GM12892 (cell line): ENCODE measurements at regions not wholly inside any gene's neighbourhood (a gene's known extent, or its start where the extent isn't known, plus 50 kb on each side); places are given as distances from the start of the nearest gene placed in this dataset.

Experiments
- DNase-seq: peaks from one replicate; pipeline ENCODE4 v3.0.0; 2011; ENCODE audit not compliant: insufficient read length
- FAIRE-seq: peaks from 2 replicates; lab custom pipeline; 2011; peaks lifted over from hg19 to GRCh38; lab: Jason Lieb, UNC
- POLR2A ChIP-seq: IDR thresholded peaks from 2 replicates; pipeline ENCODE4 v1.6.1; 2011; ENCODE audit warnings: low read depth, low read length, control low read depth
- POLR2AphosphoS5 ChIP-seq: IDR thresholded peaks from 2 replicates; pipeline ENCODE4 v1.6.1; 2011; ENCODE audit warnings: low read depth, low read length, control low read depth
- TAF1 ChIP-seq: IDR thresholded peaks from 2 replicates; pipeline ENCODE4 v1.6.1; 2011; ENCODE audit warnings: low read depth, mild to moderate bottlenecking, control low read depth, low read length, borderline replicate concordance

DNA sequence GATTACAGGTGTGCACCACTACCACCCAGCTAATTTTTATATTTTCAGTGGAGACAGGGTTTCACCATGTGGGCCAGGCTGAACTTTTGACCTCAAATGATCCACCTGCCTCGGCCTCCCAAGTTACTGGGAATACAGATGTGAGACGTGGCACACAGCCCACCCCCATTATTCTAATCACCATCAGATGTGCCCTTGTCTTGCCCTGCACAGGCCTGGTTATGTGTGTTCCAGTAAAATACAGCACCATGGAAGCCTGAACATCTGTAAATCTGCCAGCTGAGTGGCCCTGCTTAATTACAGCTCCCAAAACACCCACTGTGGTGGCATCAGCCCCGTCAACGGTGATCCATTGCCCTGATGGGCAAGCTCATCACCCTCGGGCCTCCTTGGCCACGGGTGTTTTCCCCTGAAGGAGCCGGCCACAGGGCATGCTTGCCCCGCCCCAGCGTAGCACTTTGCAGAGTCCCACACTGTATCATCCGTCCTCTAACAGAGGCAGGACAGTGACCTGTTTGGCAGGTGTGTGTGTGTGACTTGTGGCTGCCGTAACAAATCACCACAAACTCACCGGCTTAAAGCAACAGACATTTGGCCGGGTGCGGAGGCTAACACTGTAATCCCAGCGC, 74.5 kb downstream of the RBFOX3 start:
- FAIRE-seq (no peak), DNase-seq (no peak)
- TF ChIP-seq POLR2AphosphoS5 (no peak), TAF1 (no peak), POLR2A (no peak)

DNA sequence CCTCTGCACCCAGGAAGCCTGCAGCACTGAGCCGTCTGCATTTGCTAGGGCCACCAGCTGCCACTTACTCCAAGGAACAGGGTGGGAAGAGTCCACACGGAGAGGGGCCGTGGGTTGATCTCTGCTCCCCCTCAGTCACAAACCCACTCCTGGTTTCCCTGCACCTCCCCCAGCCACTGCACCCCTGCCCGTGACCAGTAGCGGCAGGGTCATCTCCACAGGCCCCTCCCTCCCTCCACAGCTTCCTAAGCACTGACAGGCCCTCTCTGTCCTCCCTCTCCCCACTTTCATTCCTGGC, 75.2 kb downstream of the RBFOX3 start:
- DNase-seq = no peak

DNA sequence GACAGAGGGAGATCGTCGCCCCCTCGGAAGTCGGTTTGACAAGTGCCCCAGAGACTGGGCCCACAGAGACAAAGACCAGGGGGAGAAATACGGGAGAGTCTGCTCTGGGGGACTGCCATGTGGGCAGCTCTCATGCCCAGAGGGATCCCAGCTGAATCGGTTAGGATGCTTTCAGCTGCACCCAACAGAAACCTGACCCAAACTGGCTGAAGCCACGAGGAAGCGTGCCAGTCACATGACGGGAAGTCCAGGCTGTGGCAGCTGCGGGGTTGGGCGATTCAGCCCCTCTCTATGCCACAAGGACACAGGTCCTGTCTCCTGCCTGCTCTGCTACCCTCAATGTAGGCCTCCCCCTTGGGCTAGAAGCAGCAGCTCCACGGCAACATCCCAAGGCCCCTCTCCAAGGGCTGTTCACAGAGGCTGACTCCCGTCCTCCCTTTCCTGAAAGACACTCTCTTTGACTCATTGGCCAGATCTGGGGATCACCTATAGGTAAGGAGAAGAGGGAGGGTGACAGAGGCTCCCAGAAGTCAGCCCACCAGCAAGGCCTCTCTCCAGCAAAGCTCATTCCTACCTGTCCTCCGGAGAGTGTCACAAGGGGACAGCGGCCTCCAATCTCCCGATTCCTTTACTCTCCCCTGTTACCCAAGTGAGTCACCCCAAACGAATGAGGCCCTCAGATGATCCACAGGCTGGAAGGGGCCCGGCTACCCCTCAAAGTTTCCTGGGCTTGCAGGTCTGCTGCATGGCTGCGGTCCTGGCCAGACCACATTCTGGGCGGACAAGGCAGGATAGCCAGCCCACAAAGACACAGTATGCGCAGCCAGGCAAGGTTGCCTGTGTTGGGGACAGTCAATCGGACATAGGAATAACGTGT, 75.8 kb downstream of the RBFOX3 start:
- TF ChIP-seq TAF1 (no peak), POLR2A (no peak), POLR2AphosphoS5 (no peak)
- no peak for FAIRE-seq
- DNase-seq = no peak

More for the DNA sequence above, 75.2 kb downstream of the RBFOX3 start:
- no peak for FAIRE-seq
- no peak for TF ChIP-seq TAF1
- no peak for TF ChIP-seq POLR2A
- no peak for TF ChIP-seq POLR2AphosphoS5

DNA sequence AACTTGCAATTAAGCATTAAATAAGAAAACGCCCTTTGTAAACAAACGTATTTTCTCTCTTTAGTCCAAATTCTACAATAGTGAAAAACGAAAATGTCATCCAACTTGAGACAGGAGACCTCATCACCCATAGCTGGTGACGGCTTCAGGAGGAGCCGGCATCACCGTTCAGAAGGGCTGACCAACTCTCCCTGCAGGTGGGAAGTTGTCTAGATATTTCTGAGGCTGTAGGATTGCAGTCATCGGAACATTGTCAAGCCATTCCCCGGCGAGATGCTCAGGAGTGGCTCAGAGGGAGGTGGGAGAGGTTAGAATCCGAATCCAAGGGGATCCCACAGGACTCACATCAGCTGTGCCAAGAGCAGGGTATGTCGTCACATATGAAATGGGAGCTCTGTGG, 76.7 kb downstream of the RBFOX3 start:
- no peak for DNase-seq
- TF ChIP-seq POLR2A = no peak
- TF ChIP-seq TAF1 = no peak
- TF ChIP-seq POLR2AphosphoS5 = no peak
- FAIRE-seq = no peak

DNA sequence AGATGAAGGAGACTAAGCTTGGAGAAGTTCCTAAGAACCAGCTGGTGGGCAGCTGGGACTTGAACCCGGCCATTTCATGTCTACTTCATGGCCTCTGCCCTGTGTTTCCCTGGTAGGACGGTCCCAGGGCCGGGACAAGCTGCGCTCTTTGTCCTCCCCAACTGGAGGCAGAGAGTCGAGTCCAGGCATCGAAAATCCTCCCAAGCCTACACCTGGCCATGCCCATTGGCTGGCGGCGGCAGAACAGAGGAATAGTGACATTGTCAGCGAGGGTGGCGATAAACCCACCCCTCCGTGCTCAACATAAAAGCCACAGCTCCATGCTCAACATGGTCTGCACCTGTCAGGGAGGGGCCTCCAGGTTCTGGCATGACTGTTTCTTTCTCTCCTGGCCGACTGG, 77.7 kb downstream of the RBFOX3 start:
- FAIRE-seq (no peak), DNase-seq (no peak)
- TF ChIP-seq POLR2A = no peak
- no peak for TF ChIP-seq TAF1
- TF ChIP-seq POLR2AphosphoS5 = no peak

DNA sequence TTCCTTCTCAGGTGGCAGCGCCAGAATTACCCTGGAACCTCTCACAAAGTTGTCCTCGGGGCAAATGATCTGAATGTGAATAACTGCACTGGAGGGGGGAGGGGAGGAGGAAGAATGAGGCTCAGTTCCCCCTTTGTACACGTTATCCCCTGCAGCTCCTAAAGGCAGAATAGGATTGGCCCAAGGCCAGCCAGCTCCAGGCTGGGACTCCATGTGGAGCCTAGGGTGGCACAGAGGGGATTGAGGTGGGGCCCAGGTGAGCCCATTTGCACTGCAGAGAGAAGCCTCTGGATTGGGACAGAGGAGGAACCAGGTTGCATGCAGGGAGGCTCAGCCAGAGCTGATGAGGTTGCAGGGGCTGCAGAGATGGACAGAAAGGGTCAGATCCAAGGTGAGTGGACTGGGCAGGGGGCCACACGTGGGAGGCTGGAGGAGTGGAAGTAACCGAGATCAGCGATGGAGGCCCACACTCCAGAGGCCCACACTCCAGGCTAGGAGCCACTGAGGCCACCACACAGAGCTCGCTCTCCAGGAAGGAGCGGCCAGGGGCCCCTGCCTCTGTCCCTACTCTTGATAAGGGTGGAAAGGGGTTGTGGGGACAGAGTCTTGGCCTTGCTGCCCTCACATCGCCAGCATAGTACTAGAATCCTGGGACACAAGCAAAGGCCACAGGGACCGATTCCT, 78.6 kb downstream of the RBFOX3 start:
- TF ChIP-seq POLR2AphosphoS5 = no peak
- TF ChIP-seq TAF1 = no peak
- no peak for TF ChIP-seq POLR2A
- DNase-seq (no peak), FAIRE-seq (no peak)

DNA sequence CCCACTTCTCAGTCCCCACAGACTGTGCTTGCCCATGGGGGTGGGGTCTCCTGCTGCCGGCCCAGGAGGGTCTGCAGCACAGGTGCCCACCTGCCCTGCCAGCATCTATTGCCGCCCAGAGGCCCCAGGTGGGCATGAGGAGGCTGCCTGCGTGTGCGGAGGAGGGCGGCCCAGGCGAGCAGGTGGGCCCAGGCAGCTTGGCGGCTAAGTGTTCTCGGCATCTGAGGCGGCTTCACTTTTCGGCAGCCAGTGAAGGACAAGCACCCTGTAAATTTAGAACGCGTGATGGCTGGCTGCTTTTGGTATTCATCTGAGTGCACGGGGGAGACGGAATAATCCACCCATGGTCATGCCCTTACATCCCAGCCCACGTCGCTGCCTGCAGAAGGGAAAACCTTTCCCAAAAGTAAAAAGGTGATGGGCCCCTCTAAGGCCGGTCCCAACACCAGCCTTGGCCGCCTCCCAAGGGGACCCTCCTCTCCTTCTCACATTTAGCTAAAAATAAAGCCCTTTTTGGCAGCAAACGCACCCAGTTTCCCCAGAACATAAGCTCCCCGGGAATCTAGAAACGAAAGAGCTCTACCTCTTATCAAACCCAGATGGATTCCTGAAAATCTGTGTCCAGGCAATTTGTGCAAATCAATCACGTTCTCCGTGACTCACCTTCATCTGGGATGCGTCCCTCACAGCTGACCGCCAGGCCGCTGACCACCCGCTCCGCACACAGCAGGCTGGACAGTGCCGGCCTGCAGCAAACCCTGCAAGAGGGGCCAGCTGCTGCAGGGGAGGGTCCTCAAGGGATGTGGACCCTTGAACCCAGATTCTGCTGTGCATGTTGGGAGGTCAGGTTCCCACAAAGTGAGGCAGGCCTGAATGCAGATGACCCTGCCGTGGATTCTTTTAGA, 79.4 kb downstream of the RBFOX3 start:
- TF ChIP-seq TAF1 (no peak), POLR2AphosphoS5 (no peak), POLR2A (no peak)
- no peak for FAIRE-seq
- DNase-seq = no peak

DNA sequence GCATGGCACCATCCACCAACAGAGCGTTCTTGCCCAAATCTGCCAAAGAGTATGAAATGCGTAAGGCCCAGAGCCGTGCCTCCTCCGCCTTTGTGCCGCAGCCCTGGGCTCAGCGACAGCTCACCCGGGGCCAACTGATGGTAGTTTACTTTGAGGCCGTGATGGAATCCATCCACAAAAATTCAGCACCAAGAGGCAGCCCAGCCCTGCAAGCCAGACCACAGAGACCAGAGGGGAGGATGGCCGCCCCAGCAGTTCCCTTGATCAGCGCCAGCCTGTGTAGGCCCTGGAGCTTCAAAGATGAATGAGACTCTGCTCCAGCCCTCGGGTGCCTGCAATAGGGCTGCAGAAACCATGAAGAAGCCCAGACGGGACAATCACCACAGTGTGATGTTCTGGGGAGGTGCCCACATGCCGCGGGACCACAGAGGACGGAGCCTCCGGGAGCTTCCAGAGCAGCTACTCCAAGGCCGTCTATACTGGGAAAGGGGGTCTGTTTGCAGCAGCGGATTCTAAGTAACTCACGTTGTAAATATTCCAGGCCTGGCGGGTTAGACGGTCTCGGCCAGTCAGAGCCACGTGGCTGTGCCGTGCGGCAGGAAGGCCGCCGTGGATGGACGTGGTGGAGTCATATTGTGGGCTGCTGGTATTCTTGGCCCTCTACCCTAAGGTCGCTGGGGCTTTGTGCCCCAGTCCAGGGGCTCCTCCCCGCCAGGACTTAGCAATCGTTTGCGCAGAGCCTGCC, 80.3 kb downstream of the RBFOX3 start:
- FAIRE-seq (no peak), DNase-seq (no peak)
- TF ChIP-seq POLR2A (no peak), TAF1 (no peak), POLR2AphosphoS5 (no peak)

DNA sequence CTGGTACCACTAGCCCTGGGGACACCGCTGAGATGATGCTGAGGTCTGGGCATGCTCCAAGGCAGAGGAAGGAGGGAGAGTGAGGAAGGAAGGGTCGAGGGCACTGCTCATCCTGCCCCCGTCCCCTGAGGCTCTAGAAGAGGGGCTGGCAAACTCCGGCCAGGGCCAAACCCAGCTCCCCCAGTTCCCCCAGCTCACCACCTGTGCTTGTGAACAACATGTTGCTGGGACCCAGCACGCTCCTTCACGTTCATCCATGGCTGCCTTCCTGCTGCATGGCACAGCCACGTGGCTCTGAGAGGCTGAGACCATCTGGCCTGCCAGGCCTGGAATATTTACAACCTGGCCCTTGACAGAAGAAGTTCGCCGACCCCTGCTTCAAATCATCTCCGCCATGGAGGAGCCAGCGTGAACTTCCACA, 81.2 kb downstream of the RBFOX3 start:
- FAIRE-seq = no peak
- TF ChIP-seq TAF1 (no peak), POLR2AphosphoS5 (no peak), POLR2A (no peak)
- no peak for DNase-seq

DNA sequence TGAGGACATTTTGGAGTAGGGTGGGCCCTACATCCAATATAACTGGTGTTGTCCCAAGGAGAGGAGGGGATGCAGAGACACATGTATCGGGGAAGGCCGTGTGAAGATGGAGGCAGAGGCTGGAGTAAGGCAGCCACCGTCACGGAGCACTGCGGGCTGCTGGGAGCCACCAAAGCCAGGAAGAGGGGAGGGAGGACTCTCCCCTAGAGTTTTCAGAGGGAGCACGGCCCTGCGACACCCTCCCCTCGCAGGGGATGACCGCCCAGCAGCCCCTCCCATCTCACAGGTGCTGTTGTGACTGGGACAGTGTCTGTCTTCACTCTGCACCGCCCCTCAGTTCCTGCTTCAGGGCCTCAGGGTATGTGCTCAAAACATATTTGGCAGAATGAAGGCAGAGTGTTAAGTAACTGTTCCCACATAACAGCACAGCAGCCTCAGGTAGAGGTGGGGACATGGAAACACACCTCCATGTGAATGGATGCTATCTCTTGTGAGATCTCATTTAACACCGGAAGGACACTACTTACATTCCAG, 82.2 kb downstream of the RBFOX3 start:
- TF ChIP-seq POLR2AphosphoS5 = no peak
- no peak for TF ChIP-seq POLR2A
- no peak for TF ChIP-seq TAF1
- FAIRE-seq = no peak
- no peak for DNase-seq
